ENCODE measurements at regions not wholly inside any gene's neighbourhood (a gene's known extent, or its start where the extent isn't known, plus 50 kb on each side); places are given as distances from the start of the nearest gene placed in this dataset.

DNA sequence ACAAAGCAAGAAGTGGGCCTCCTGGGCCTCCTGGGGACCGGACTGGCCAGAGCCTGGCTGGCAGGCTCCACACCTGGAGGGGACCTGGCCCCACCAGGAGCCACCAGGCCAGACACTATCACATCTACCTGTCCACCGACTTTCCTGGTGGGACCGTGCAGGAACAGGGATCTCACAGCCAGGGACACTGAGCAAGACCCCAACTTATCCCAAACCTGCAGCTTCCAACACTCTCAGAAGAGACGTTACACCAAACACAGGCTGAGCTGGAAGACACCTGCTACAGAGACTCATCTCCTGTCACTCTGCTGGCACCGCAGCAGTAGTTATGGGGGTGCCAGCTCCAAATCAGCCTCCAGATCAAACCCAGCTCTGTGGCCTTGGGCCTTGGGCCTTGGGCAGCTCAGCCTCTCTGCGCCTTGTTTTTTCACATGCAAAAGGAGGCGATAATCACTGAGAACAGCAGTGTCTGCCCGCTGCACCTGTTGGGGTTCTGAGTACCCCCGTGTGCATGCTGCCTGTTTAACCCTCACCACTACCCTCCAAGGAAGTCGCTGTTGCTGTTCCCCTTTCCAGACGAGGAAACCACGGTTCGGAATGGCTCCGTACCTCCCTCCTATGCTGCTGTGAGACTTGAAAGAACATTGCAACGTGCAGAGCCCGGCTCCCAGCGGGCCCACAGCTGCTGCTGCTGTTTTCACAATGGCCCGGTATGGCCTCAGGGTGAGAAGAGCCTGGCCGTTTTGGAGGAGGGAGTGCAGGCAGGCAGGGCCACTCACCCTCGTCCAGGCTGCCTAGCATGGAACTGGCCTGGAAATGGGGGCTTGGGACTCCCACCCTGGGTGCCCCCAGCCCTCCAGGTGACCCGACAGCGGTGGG, 69.6 kb downstream of the ADRA2C start:
- peak overlapping the region; percentile 18 for H3K27ac Mint-ChIP-seq (ENCODE audit: unreplicated experiment)
- no peak overlapping the region for H3K4me3 Mint-ChIP-seq (ENCODE audit: unreplicated experiment)
- H3K27me3 Mint-ChIP-seq (ENCODE audit: unreplicated experiment) = peaks cover 16% of the 10 kb centered on the region
- DNase-seq (ENCODE audit: low spot score) = no peak
- peaks cover 4% of the 10 kb centered on the region for H3K36me3 Mint-ChIP-seq (ENCODE audit: low read depth, unreplicated experiment)
- TF ChIP-seq, protein P1, sequence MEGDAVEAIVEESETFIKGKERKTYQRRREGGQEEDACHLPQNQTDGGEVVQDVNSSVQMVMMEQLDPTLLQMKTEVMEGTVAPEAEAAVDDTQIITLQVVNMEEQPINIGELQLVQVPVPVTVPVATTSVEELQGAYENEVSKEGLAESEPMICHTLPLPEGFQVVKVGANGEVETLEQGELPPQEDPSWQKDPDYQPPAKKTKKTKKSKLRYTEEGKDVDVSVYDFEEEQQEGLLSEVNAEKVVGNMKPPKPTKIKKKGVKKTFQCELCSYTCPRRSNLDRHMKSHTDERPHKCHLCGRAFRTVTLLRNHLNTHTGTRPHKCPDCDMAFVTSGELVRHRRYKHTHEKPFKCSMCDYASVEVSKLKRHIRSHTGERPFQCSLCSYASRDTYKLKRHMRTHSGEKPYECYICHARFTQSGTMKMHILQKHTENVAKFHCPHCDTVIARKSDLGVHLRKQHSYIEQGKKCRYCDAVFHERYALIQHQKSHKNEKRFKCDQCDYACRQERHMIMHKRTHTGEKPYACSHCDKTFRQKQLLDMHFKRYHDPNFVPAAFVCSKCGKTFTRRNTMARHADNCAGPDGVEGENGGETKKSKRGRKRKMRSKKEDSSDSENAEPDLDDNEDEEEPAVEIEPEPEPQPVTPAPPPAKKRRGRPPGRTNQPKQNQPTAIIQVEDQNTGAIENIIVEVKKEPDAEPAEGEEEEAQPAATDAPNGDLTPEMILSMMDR (IDR thresholded peaks at IDR 0.05; ENCODE audit: unreplicated experiment) = no peak
- H3K9me3 Mint-ChIP-seq (ENCODE audit: unreplicated experiment) = no peaks in the 10 kb centered on the region
- no peaks in the 10 kb centered on the region for H3K4me1 Mint-ChIP-seq (ENCODE audit: unreplicated experiment)

DNA sequence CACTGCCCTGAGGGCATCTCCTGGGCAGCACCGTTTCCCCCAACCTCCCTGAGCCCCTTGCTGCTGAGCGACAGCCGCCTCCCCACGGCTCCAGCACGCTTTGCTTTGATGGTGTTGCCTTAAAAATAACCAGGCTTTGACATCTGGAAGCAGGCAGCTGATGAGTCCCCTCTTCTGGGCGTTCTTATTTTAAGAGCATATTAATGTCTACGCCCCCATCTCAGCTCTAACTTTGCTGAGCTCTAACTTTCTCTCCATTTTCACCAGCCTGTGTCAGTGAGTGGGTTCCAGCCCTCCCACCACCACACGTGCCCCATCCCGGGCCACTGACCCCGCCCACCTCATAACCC, 70.2 kb downstream of the ADRA2C start:
- no peak for DNase-seq (ENCODE audit: low spot score)
- Mint-ChIP-seq H3K4me1 (ENCODE audit: unreplicated experiment) (no peaks in the 10 kb centered on the region), H3K9me3 (ENCODE audit: unreplicated experiment) (no peaks in the 10 kb centered on the region), H3K4me3 (ENCODE audit: unreplicated experiment) (no peak overlapping the region), H3K27ac (ENCODE audit: unreplicated experiment) (no peak overlapping the region), H3K36me3 (ENCODE audit: low read depth, unreplicated experiment) (peaks cover 4% of the 10 kb centered on the region), H3K27me3 (ENCODE audit: unreplicated experiment) (peaks cover 16% of the 10 kb centered on the region)
- TF ChIP-seq, protein P1 (IDR thresholded peaks at IDR 0.05; ENCODE audit: unreplicated experiment) = no peak

- Mint-ChIP-seq H3K4me1 (ENCODE audit: unreplicated experiment) (no peaks in the 10 kb centered on the region), H3K27me3 (ENCODE audit: unreplicated experiment) (peaks cover 16% of the 10 kb centered on the region), H3K9me3 (ENCODE audit: unreplicated experiment) (no peaks in the 10 kb centered on the region), H3K4me3 (ENCODE audit: unreplicated experiment) (no peak overlapping the region), H3K36me3 (ENCODE audit: low read depth, unreplicated experiment) (peaks cover 4% of the 10 kb centered on the region), H3K27ac (ENCODE audit: unreplicated experiment) (no peak overlapping the region)
- no peak for DNase-seq (ENCODE audit: low spot score)
- TF ChIP-seq, protein P1 (IDR thresholded peaks at IDR 0.05; ENCODE audit: unreplicated experiment) = no peak
Measured at GRCh38 chr4:3836756-3837601, 70.8 kb downstream of the ADRA2C start.

- DNase-seq (ENCODE audit: low spot score) = no peak
- Mint-ChIP-seq H3K9me3 (ENCODE audit: unreplicated experiment) (no peaks in the 10 kb centered on the region), H3K4me1 (ENCODE audit: unreplicated experiment) (no peaks in the 10 kb centered on the region), H3K27ac (ENCODE audit: unreplicated experiment) (no peak overlapping the region), H3K27me3 (ENCODE audit: unreplicated experiment) (peaks cover 12% of the 10 kb centered on the region), H3K36me3 (ENCODE audit: low read depth, unreplicated experiment) (peaks cover 4% of the 10 kb centered on the region), H3K4me3 (ENCODE audit: unreplicated experiment) (no peak overlapping the region)
- TF ChIP-seq, protein P1 (IDR thresholded peaks at IDR 0.05; ENCODE audit: unreplicated experiment) = no peak
Measured at GRCh38 chr4:3838437-3839380, 72.5 kb downstream of the ADRA2C start.
